ENCODE measurements at regions not wholly inside any gene's neighbourhood (a gene's known extent, or its start where the extent isn't known, plus 50 kb on each side); places are given as distances from the start of the nearest gene placed in this dataset.

- TF ChIP-seq CTCF (IDR thresholded peaks at IDR 0.05; ENCODE audit: insufficient read depth, low read length, poor library complexity, severe bottlenecking) (no peak), EZH2phosphoT487 (conservative IDR thresholded peaks at IDR 0.05; ENCODE audit: low read length) (no peak)
These were observed 397.7 kb upstream of the POU3F1 start for GRCh38 chr1:38444311-38444710.
